ENCODE measurements at regions not wholly inside any gene's neighbourhood (a gene's known extent, or its start where the extent isn't known, plus 50 kb on each side); places are given as distances from the start of the nearest gene placed in this dataset.

- TF ChIP-seq CTCF (IDR thresholded peaks at IDR 0.05) (no peak), POLR2A (IDR thresholded peaks at IDR 0.05) (no peak)
- Histone ChIP-seq H3K27ac (no peak overlapping the region), H3K4me3 (no peak overlapping the region), H3K4me1 (peaks cover 4% of the 10 kb centered on the region), H3K9me3 (no peaks in the 10 kb centered on the region), H3K36me3 (replicated peaks in 1 of 2; ENCODE audit: insufficient read depth in 1 of 2, low read depth in 2 of 2) (no peaks in the 10 kb centered on the region), H3K27me3 (no peaks in the 10 kb centered on the region)
- 55 to 59% methylated on average over 26 to 32 of the region's 32 CpGs for WGBS, 2 donors
- intact Hi-C loops (cut with DNase I) = no loop called here
- ATAC-seq (no peak), DNase-seq (no peak)
Measured at GRCh38 chr9:96140296-96141127, 161.5 kb downstream of the HSD17B3 start.

- intact Hi-C loops (cut with DNase I) = no loop called here
- Histone ChIP-seq H3K36me3 (replicated peaks in 1 of 2; ENCODE audit: insufficient read depth in 1 of 2, low read depth in 2 of 2) (no peaks in the 10 kb centered on the region), H3K27me3 (no peaks in the 10 kb centered on the region), H3K4me1 (peaks cover 4% of the 10 kb centered on the region), H3K9me3 (no peaks in the 10 kb centered on the region), H3K27ac (no peak overlapping the region), H3K4me3 (no peak overlapping the region)
- peak in 1 of 4 donors; percentile 51 for DNase-seq
- TF ChIP-seq POLR2A (IDR thresholded peaks at IDR 0.05) (no peak), CTCF (IDR thresholded peaks at IDR 0.05) (no peak)
- peak; percentile 41 for ATAC-seq
- WGBS, 2 donors = 59 to 60% methylated on average over 10 to 15 of the region's 15 CpGs
Measured at GRCh38 chr9:96139592-96140295, 162.2 kb downstream of the HSD17B3 start.

- Histone ChIP-seq H3K9me3 (no peaks in the 10 kb centered on the region), H3K27me3 (no peaks in the 10 kb centered on the region), H3K4me3 (no peak overlapping the region), H3K4me1 (peaks cover 4% of the 10 kb centered on the region), H3K36me3 (replicated peaks in 1 of 2; ENCODE audit: insufficient read depth in 1 of 2, low read depth in 2 of 2) (no peaks in the 10 kb centered on the region), H3K27ac (no peak overlapping the region)
- TF ChIP-seq POLR2A (IDR thresholded peaks at IDR 0.05) (no peak), CTCF (IDR thresholded peaks at IDR 0.05) (no peak)
- ATAC-seq (no peak), DNase-seq (no peak)
- WGBS, 2 donors = 91 to 100% methylated on average over 3 of the region's 3 CpGs
- intact Hi-C loops (cut with DNase I) = no loop called here
Measured at GRCh38 chr9:96138616-96139015, 163.4 kb downstream of the HSD17B3 start.

GRCh38 chr9:96137671-96138429 lies 164.1 kb downstream of the HSD17B3 start:
- intact Hi-C loops (cut with DNase I) = no loop called here
- H3K4me3 ChIP-seq = no peak overlapping the region
- no peaks in the 10 kb centered on the region for H3K9me3 ChIP-seq
- peak overlapping the region in 2 of 4 donors; percentile 31 to 52 for H3K27ac ChIP-seq
- ATAC-seq (peak; percentile 12), DNase-seq (no peak)
- no peaks in the 10 kb centered on the region for H3K27me3 ChIP-seq
- no peak for TF ChIP-seq POLR2A (IDR thresholded peaks at IDR 0.05)
- no peak for TF ChIP-seq CTCF (IDR thresholded peaks at IDR 0.05)
- no peaks in the 10 kb centered on the region for H3K36me3 ChIP-seq (replicated peaks in 1 of 2; ENCODE audit: insufficient read depth in 1 of 2, low read depth in 2 of 2)
- peaks cover 4% of the 10 kb centered on the region for H3K4me1 ChIP-seq
- WGBS, 2 donors = 68 to 77% methylated on average over 6 of the region's 6 CpGs

Measured in body of pancreas (tissue), 4 donors.